SK-N-SH treated with all-trans-retinoic acid at 6 μM for 48 hours (cell line): ENCODE measurements at regions not wholly inside any gene's neighbourhood (a gene's known extent, or its start where the extent isn't known, plus 50 kb on each side); places are given as distances from the start of the nearest gene placed in this dataset.
A peak's percentile ranks its signal among the peaks of the same experiment; 100 is the strongest.

Experiments
- ATAC-seq: fragments of 200-7000 bp; cut with Tn5 transposase; 3 replicates; pipeline ENCODE4 v1.9.1; 2020; ENCODE audit warnings: mild to moderate bottlenecking, moderate library complexity
- ARNTL ChIP-seq: fragments of 450-650 bp; formaldehyde crosslinking; IDR thresholded peaks from 2 replicates; pipeline ENCODE4 v1.5.0; 2020; ENCODE audit warnings: low read depth, mild to moderate bottlenecking, moderate library complexity, borderline replicate concordance
- BACH2 ChIP-seq: fragments of 250-450 bp; sonication (Bioruptor Pico); IDR thresholded peaks from 2 replicates; pipeline ENCODE4 v1.9.0; 2021; ENCODE audit warnings: mild to moderate bottlenecking, borderline replicate concordance
- CREB5 ChIP-seq: fragments of 250-450 bp; sonication (Bioruptor Pico); IDR thresholded peaks from 2 replicates; pipeline ENCODE4 v1.5.1; 2020; ENCODE audit warnings: low read depth, mild to moderate bottlenecking, moderate library complexity
- CSDC2 ChIP-seq: fragments of 250-450 bp; sonication (Bioruptor Pico); IDR thresholded peaks from 2 replicates; pipeline ENCODE4 v1.5.0; 2020; ENCODE audit warnings: mild to moderate bottlenecking, moderate library complexity
- CSRNP3 ChIP-seq: fragments of 250-450 bp; sonication (Bioruptor Pico); IDR thresholded peaks from 2 replicates; pipeline ENCODE4 v1.5.1; 2021; ENCODE audit warnings: mild to moderate bottlenecking, moderate library complexity
- ESRRG ChIP-seq: fragments of 250-450 bp; sonication (Bioruptor Pico); IDR thresholded peaks from 2 replicates; pipeline ENCODE4 v1.6.1; 2021; ENCODE audit warnings: mild to moderate bottlenecking
- GLIS3 ChIP-seq: fragments of 250-450 bp; sonication (Bioruptor Pico); IDR thresholded peaks from 2 replicates; pipeline ENCODE4 v1.5.0; 2020; ENCODE audit warnings: mild to moderate bottlenecking, moderate library complexity
- ISL1 ChIP-seq: fragments of 250-450 bp; sonication (Bioruptor Pico); IDR thresholded peaks from 2 replicates; pipeline ENCODE4 v2.1.2; 2022; ENCODE audit warnings: mild to moderate bottlenecking, moderate library complexity
- OSR1 ChIP-seq: fragments of 250-450 bp; sonication (Bioruptor Pico); IDR thresholded peaks from 2 replicates; pipeline ENCODE4 v1.8.0; 2022; ENCODE audit warnings: moderate library complexity, mild to moderate bottlenecking, inconsistent platforms
- PPARA ChIP-seq: fragments of 250-450 bp; sonication (Bioruptor Pico); IDR thresholded peaks from 2 replicates; pipeline ENCODE4 v1.5.0; 2020; ENCODE audit warnings: mild to moderate bottlenecking, borderline replicate concordance
- RARB ChIP-seq: fragments of 250-450 bp; sonication (Bioruptor Pico); IDR thresholded peaks from 2 replicates; pipeline ENCODE4 v1.8.0; 2021; ENCODE audit warnings: mild to moderate bottlenecking, moderate library complexity
- SNAI2 ChIP-seq: fragments of 250-450 bp; sonication (Bioruptor Pico); IDR thresholded peaks from 2 replicates; pipeline ENCODE4 v1.5.0; 2020; ENCODE audit warnings: mild to moderate bottlenecking, moderate library complexity
- TCF4 ChIP-seq: fragments of 250-450 bp; sonication (Bioruptor Pico); IDR thresholded peaks from 2 replicates; pipeline ENCODE4 v1.8.0; 2021; ENCODE audit warnings: mild to moderate bottlenecking, moderate library complexity, borderline replicate concordance
- TOX ChIP-seq: fragments of 250-450 bp; sonication (Bioruptor Pico); IDR thresholded peaks from 2 replicates; pipeline ENCODE4 v1.8.0; 2021; ENCODE audit warnings: mild to moderate bottlenecking, moderate library complexity, borderline replicate concordance
- ZC3H10 ChIP-seq: fragments of 250-450 bp; sonication (Bioruptor Pico); IDR thresholded peaks from 2 replicates; pipeline ENCODE4 v1.5.1; 2021; ENCODE audit warnings: mild to moderate bottlenecking, moderate library complexity
- ZFP3 ChIP-seq: fragments of 250-450 bp; sonication (Bioruptor Pico); IDR thresholded peaks from 2 replicates; pipeline ENCODE4 v1.5.0; 2020; ENCODE audit warnings: mild to moderate bottlenecking, moderate library complexity
- ZFP30 ChIP-seq: fragments of 450-650 bp; formaldehyde crosslinking; IDR thresholded peaks from 2 replicates; pipeline ENCODE4 v1.5.0; 2022; ENCODE audit warnings: mild to moderate bottlenecking, moderate library complexity
- ZNF565 ChIP-seq: fragments of 450-650 bp; formaldehyde crosslinking; conservative IDR thresholded peaks from 2 replicates; pipeline ENCODE4 v1.5.0; 2020; ENCODE audit warnings: low read depth, mild to moderate bottlenecking, moderate library complexity
- ZNF70 ChIP-seq: fragments of 450-650 bp; formaldehyde crosslinking; IDR thresholded peaks from 2 replicates; pipeline ENCODE4 v1.5.0; 2020; ENCODE audit warnings: mild to moderate bottlenecking, moderate library complexity
- ZNF8 ChIP-seq: fragments of 450-650 bp; formaldehyde crosslinking; IDR thresholded peaks from 2 replicates; pipeline ENCODE4 v1.5.0; 2020; ENCODE audit warnings: mild to moderate bottlenecking, moderate library complexity
- TF ChIP-seq, protein P1 (sequence below): fragments of 250-450 bp; sonication (Bioruptor Pico); IDR thresholded peaks from 2 replicates; pipeline ENCODE4 v1.8.0; 2020; ENCODE audit warnings: mild to moderate bottlenecking, moderate library complexity, borderline replicate concordance
- TF ChIP-seq, protein P2 (sequence below): fragments of 250-450 bp; sonication (Bioruptor Pico); IDR thresholded peaks from 2 replicates; pipeline ENCODE4 v1.8.0; 2021; ENCODE audit warnings: low read depth, mild to moderate bottlenecking, moderate library complexity, borderline replicate concordance
- TF ChIP-seq, protein P3 (sequence below): fragments of 250-450 bp; sonication (Bioruptor Pico); IDR thresholded peaks from 2 replicates; pipeline ENCODE4 v1.5.0; 2020; ENCODE audit warnings: mild to moderate bottlenecking, moderate library complexity

- TF ChIP-seq ZFP3 (CRISPR knock-in tag) (no peak), GLIS3 (CRISPR knock-in tag) (no peak), ARNTL (CRISPR knock-in tag) (no peak), ISL1 (CRISPR knock-in tag) (no peak), ZNF8 (no peak)
Measured at GRCh38 chr4:158016511-158016910, 156.3 kb downstream of the GASK1B start (continued).

DNA sequence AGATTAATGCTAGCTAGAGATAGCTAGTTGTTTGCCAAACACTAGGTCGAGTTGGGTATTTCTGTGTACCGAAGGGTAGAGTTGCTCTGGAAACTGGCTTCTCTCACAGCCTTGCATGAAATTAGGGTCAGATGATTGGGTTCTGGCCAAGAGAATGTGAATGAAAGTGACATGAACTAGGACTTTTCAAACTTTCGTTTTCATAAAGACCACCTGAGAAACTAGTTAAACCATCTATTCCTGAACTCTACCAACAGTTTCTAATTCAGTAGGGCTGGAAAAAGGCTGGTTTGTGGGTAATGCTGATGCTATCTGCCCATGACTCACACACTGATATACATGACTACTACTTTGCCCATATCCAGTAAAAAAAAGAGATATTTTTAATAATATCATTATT, 157.6 kb downstream of the GASK1B start:
- peak; percentile 87 for ATAC-seq
- TF ChIP-seq BACH2 (CRISPR knock-in tag), result no peak
- TF ChIP-seq PPARA, result no peak
- TF ChIP-seq ZNF8, result no peak
- no peak for TF ChIP-seq RARB (CRISPR knock-in tag)
- peak; percentile 29; the same call in 1 of the 2 replicates for TF ChIP-seq ISL1 (CRISPR knock-in tag)
- no peak for TF ChIP-seq CSRNP3 (CRISPR knock-in tag)

- TF ChIP-seq OSR1 (CRISPR knock-in tag) (no peak), ZFP30 (CRISPR knock-in tag) (no peak), ZNF565 (no peak), BACH2 (CRISPR knock-in tag) (no peak), CSRNP3 (CRISPR knock-in tag) (no peak), RARB (CRISPR knock-in tag) (no peak), CREB5 (CRISPR knock-in tag) (0 out of 2 replicates have a peak, but pooled peaks have one; percentile 25), TCF4 (no peak), ZFP3 (CRISPR knock-in tag) (peak; percentile 90), PPARA (no peak), GLIS3 (CRISPR knock-in tag) (no peak), ZNF8 (no peak), TOX (CRISPR knock-in tag) (no peak), ZC3H10 (CRISPR knock-in tag) (no peak), ARNTL (CRISPR knock-in tag) (no peak), ZNF70 (CRISPR knock-in tag) (no peak), CSDC2 (CRISPR knock-in tag) (no peak), SNAI2 (CRISPR knock-in tag) (no peak), ISL1 (CRISPR knock-in tag) (peak; percentile 56), ESRRG (CRISPR knock-in tag) (no peak)
- TF ChIP-seq, protein P1, sequence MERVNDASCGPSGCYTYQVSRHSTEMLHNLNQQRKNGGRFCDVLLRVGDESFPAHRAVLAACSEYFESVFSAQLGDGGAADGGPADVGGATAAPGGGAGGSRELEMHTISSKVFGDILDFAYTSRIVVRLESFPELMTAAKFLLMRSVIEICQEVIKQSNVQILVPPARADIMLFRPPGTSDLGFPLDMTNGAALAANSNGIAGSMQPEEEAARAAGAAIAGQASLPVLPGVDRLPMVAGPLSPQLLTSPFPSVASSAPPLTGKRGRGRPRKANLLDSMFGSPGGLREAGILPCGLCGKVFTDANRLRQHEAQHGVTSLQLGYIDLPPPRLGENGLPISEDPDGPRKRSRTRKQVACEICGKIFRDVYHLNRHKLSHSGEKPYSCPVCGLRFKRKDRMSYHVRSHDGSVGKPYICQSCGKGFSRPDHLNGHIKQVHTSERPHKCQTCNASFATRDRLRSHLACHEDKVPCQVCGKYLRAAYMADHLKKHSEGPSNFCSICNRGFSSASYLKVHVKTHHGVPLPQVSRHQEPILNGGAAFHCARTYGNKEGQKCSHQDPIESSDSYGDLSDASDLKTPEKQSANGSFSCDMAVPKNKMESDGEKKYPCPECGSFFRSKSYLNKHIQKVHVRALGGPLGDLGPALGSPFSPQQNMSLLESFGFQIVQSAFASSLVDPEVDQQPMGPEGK, result no peak
- TF ChIP-seq, protein P2, sequence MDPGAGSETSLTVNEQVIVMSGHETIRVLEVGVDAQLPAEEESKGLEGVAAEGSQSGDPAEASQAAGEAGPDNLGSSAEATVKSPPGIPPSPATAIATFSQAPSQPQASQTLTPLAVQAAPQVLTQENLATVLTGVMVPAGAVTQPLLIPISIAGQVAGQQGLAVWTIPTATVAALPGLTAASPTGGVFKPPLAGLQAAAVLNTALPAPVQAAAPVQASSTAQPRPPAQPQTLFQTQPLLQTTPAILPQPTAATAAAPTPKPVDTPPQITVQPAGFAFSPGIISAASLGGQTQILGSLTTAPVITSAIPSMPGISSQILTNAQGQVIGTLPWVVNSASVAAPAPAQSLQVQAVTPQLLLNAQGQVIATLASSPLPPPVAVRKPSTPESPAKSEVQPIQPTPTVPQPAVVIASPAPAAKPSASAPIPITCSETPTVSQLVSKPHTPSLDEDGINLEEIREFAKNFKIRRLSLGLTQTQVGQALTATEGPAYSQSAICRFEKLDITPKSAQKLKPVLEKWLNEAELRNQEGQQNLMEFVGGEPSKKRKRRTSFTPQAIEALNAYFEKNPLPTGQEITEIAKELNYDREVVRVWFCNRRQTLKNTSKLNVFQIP (CRISPR knock-in tag), result no peak
- TF ChIP-seq, protein P3, sequence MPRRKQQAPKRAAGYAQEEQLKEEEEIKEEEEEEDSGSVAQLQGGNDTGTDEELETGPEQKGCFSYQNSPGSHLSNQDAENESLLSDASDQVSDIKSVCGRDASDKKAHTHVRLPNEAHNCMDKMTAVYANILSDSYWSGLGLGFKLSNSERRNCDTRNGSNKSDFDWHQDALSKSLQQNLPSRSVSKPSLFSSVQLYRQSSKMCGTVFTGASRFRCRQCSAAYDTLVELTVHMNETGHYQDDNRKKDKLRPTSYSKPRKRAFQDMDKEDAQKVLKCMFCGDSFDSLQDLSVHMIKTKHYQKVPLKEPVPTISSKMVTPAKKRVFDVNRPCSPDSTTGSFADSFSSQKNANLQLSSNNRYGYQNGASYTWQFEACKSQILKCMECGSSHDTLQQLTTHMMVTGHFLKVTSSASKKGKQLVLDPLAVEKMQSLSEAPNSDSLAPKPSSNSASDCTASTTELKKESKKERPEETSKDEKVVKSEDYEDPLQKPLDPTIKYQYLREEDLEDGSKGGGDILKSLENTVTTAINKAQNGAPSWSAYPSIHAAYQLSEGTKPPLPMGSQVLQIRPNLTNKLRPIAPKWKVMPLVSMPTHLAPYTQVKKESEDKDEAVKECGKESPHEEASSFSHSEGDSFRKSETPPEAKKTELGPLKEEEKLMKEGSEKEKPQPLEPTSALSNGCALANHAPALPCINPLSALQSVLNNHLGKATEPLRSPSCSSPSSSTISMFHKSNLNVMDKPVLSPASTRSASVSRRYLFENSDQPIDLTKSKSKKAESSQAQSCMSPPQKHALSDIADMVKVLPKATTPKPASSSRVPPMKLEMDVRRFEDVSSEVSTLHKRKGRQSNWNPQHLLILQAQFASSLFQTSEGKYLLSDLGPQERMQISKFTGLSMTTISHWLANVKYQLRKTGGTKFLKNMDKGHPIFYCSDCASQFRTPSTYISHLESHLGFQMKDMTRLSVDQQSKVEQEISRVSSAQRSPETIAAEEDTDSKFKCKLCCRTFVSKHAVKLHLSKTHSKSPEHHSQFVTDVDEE (CRISPR knock-in tag), result no peak
- ATAC-seq, result peak; percentile 45
Measured at GRCh38 chr4:158013858-158014257, 159.0 kb downstream of the GASK1B start.
